ENCODE measurements at regions not wholly inside any gene's neighbourhood (a gene's known extent, or its start where the extent isn't known, plus 50 kb on each side); places are given as distances from the start of the nearest gene placed in this dataset.

- TF ChIP-seq, protein P1, sequence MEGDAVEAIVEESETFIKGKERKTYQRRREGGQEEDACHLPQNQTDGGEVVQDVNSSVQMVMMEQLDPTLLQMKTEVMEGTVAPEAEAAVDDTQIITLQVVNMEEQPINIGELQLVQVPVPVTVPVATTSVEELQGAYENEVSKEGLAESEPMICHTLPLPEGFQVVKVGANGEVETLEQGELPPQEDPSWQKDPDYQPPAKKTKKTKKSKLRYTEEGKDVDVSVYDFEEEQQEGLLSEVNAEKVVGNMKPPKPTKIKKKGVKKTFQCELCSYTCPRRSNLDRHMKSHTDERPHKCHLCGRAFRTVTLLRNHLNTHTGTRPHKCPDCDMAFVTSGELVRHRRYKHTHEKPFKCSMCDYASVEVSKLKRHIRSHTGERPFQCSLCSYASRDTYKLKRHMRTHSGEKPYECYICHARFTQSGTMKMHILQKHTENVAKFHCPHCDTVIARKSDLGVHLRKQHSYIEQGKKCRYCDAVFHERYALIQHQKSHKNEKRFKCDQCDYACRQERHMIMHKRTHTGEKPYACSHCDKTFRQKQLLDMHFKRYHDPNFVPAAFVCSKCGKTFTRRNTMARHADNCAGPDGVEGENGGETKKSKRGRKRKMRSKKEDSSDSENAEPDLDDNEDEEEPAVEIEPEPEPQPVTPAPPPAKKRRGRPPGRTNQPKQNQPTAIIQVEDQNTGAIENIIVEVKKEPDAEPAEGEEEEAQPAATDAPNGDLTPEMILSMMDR (IDR thresholded peaks at IDR 0.05): no peak
- TF ChIP-seq EP300 (IDR thresholded peaks at IDR 0.05) (no peak), POLR2A (IDR thresholded peaks at IDR 0.05) (no peak), POLR2AphosphoS5 (IDR thresholded peaks at IDR 0.05) (no peak)
Measured at GRCh38 chr3:22453906-22454535, 703.0 kb upstream of the ZNF385D start.

Data from stomach (tissue), 4 donors.